ENCODE measurements at regions not wholly inside any gene's neighbourhood (a gene's known extent, or its start where the extent isn't known, plus 50 kb on each side); places are given as distances from the start of the nearest gene placed in this dataset.

DNA sequence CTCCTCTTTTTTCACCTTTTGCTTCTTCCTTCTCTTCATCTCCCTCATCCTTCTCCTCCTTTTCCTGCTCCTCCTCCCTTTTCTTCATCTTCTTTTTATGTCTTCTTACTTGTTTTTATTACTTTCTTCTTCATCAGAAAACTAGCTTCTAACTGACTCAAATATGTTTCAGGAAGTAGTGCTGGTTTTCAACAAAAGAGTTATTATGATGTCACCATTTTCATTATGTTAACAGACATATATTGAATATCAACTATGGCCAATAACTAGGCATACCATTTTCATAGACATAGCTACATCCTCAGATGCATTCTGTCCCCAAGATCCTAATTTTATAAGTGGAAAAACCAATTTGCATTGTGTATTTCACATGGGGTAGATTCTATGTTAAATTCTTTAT lies 252.9 kb upstream of the PAPPA start:
- TF ChIP-seq FOXK2 (IDR thresholded peaks at IDR 0.05) (no peak), ZNF384 (IDR thresholded peaks at IDR 0.05) (no peak), L3MBTL2 (conservative IDR thresholded peaks at IDR 0.05) (no peak), SP1 (IDR thresholded peaks at IDR 0.05) (no peak), BHLHE40 (IDR thresholded peaks at IDR 0.05; ENCODE audit: borderline replicate concordance) (no peak), SUZ12 (IDR thresholded peaks at IDR 0.05) (no peak), LEF1 (IDR thresholded peaks at IDR 0.05; ENCODE audit: borderline replicate concordance) (no peak), TARDBP (IDR thresholded peaks at IDR 0.05) (no peak), CTBP1 (IDR thresholded peaks at IDR 0.05; ENCODE audit: borderline replicate concordance) (no peak), FOXM1 (IDR thresholded peaks at IDR 0.05; ENCODE audit: borderline replicate concordance) (no peak), FOXA1 (IDR thresholded peaks at IDR 0.05) (no peak), ELF4 (IDR thresholded peaks at IDR 0.05) (no peak), HDGF (IDR thresholded peaks at IDR 0.05; ENCODE audit: borderline replicate concordance) (no peak), ARNT (IDR thresholded peaks at IDR 0.05) (no peak), NFRKB (IDR thresholded peaks at IDR 0.05) (no peak)
- TF ChIP-seq, protein P1, sequence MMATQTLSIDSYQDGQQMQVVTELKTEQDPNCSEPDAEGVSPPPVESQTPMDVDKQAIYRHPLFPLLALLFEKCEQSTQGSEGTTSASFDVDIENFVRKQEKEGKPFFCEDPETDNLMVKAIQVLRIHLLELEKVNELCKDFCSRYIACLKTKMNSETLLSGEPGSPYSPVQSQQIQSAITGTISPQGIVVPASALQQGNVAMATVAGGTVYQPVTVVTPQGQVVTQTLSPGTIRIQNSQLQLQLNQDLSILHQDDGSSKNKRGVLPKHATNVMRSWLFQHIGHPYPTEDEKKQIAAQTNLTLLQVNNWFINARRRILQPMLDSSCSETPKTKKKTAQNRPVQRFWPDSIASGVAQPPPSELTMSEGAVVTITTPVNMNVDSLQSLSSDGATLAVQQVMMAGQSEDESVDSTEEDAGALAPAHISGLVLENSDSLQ (IDR thresholded peaks at IDR 0.05) = no peak
- CTCF ChIA-PET = no interaction called here
- POLR2A ChIA-PET = no interaction called here
- DNase-seq (ENCODE audit: extremely low spot score) = no peak

- no peak for DNase-seq (ENCODE audit: extremely low spot score)
- ChIA-PET POLR2A (no interaction called here), CTCF (no interaction called here)
- TF ChIP-seq, protein P1 (IDR thresholded peaks at IDR 0.05) = no peak
- TF ChIP-seq L3MBTL2 (conservative IDR thresholded peaks at IDR 0.05) (no peak), NFRKB (IDR thresholded peaks at IDR 0.05) (no peak), ZNF384 (IDR thresholded peaks at IDR 0.05) (no peak), BHLHE40 (IDR thresholded peaks at IDR 0.05; ENCODE audit: borderline replicate concordance) (no peak), SP1 (IDR thresholded peaks at IDR 0.05) (no peak), SUZ12 (IDR thresholded peaks at IDR 0.05) (no peak), FOXM1 (IDR thresholded peaks at IDR 0.05; ENCODE audit: borderline replicate concordance) (no peak), ARNT (IDR thresholded peaks at IDR 0.05) (no peak)
Measured at GRCh38 chr9:115910959-115911358, 242.6 kb upstream of the PAPPA start.

- no peak for DNase-seq (ENCODE audit: extremely low spot score)
- TF ChIP-seq SUZ12 (IDR thresholded peaks at IDR 0.05) = no peak
- no peak for TF ChIP-seq TARDBP (IDR thresholded peaks at IDR 0.05)
- no peak for TF ChIP-seq BHLHE40 (IDR thresholded peaks at IDR 0.05; ENCODE audit: borderline replicate concordance)
- TF ChIP-seq NFRKB (IDR thresholded peaks at IDR 0.05) = no peak
- no peak for TF ChIP-seq LEF1 (IDR thresholded peaks at IDR 0.05; ENCODE audit: borderline replicate concordance)
- TF ChIP-seq, protein P1 (IDR thresholded peaks at IDR 0.05) = no peak
- no peak for TF ChIP-seq L3MBTL2 (conservative IDR thresholded peaks at IDR 0.05)
- no peak for TF ChIP-seq FOXK2 (IDR thresholded peaks at IDR 0.05)
- TF ChIP-seq FOXA1 (IDR thresholded peaks at IDR 0.05) = no peak
- no peak for TF ChIP-seq ZNF384 (IDR thresholded peaks at IDR 0.05)
- TF ChIP-seq HDGF (IDR thresholded peaks at IDR 0.05; ENCODE audit: borderline replicate concordance) = no peak
- no peak for TF ChIP-seq ELF4 (IDR thresholded peaks at IDR 0.05)
- TF ChIP-seq FOXM1 (IDR thresholded peaks at IDR 0.05; ENCODE audit: borderline replicate concordance) = no peak
- no peak for TF ChIP-seq CTBP1 (IDR thresholded peaks at IDR 0.05; ENCODE audit: borderline replicate concordance)
- no peak for TF ChIP-seq ARNT (IDR thresholded peaks at IDR 0.05)
- ChIA-PET CTCF (interaction anchor here (0.6 kb wide), 1 partner anchor 321 kb away, joined by 3 read pairs; no protein-coding TSS in a partner anchor), POLR2A (no interaction called here)
Measured at GRCh38 chr9:115912086-115912485, 241.5 kb upstream of the PAPPA start.

GRCh38 chr9:115913696-115914095 lies 239.9 kb upstream of the PAPPA start:
- no peak for DNase-seq (ENCODE audit: extremely low spot score)
- ChIA-PET CTCF (no interaction called here), POLR2A (no interaction called here)
- no peak for TF ChIP-seq LEF1 (IDR thresholded peaks at IDR 0.05; ENCODE audit: borderline replicate concordance)
- no peak for TF ChIP-seq SP1 (IDR thresholded peaks at IDR 0.05)
- no peak for TF ChIP-seq CTBP1 (IDR thresholded peaks at IDR 0.05; ENCODE audit: borderline replicate concordance)
- TF ChIP-seq L3MBTL2 (conservative IDR thresholded peaks at IDR 0.05) = no peak
- TF ChIP-seq HDGF (IDR thresholded peaks at IDR 0.05; ENCODE audit: borderline replicate concordance) = no peak
- TF ChIP-seq, protein P1 (IDR thresholded peaks at IDR 0.05) = no peak

DNA sequence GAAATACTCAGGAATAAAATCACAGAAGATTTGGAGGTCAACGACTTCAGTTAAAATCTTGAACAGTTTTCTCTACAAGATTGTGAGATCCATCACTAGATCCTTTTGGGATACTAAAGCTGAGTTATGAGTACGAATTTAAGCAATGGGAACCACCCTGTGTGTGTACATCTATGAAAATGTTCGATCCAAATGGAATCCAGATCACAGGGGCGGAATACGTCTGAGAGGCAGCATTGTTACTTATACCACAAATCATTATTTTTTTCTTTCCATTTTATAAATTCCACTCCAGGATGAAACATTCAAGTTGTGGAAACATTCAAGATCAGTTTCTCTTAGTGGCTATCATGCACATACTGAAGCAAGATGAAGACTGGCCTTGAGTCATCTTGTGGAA lies 239.3 kb upstream of the PAPPA start:
- DNase-seq (ENCODE audit: extremely low spot score) = no peak
- no peak for TF ChIP-seq HDGF (IDR thresholded peaks at IDR 0.05; ENCODE audit: borderline replicate concordance)
- TF ChIP-seq FOXK2 (IDR thresholded peaks at IDR 0.05) = no peak
- no peak for TF ChIP-seq FOXA1 (IDR thresholded peaks at IDR 0.05)
- no peak for TF ChIP-seq CTBP1 (IDR thresholded peaks at IDR 0.05; ENCODE audit: borderline replicate concordance)
- TF ChIP-seq ZNF384 (IDR thresholded peaks at IDR 0.05) = no peak
- no peak for TF ChIP-seq ELF4 (IDR thresholded peaks at IDR 0.05)
- no peak for TF ChIP-seq L3MBTL2 (conservative IDR thresholded peaks at IDR 0.05)
- TF ChIP-seq BHLHE40 (IDR thresholded peaks at IDR 0.05; ENCODE audit: borderline replicate concordance) = no peak
- POLR2A ChIA-PET = no interaction called here
- CTCF ChIA-PET = no interaction called here

DNA sequence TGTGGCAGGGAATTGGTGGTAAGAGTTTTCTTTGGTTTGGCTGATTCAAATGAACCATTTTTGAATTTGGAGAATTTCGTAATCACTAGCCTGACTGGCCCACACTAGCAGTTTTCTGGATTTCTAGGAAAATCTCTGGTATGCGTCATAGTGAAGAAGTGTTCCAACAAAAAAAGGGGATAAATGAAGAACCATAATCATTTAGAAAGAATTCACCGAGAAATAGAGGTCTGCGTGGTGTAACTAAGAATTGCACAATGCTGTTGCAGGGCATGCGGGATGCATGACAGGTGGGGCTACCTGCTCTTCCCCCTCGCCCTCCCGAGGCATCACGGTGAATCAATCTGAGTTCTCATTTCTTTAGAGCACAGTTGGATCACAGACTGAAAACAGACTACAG lies 232.3 kb upstream of the PAPPA start:
- POLR2A ChIA-PET = no interaction called here
- no peak for DNase-seq (ENCODE audit: extremely low spot score)
- CTCF ChIA-PET = no interaction called here
- no peak for TF ChIP-seq ELF4 (IDR thresholded peaks at IDR 0.05)
- no peak for TF ChIP-seq LEF1 (IDR thresholded peaks at IDR 0.05; ENCODE audit: borderline replicate concordance)
- no peak for TF ChIP-seq HDGF (IDR thresholded peaks at IDR 0.05; ENCODE audit: borderline replicate concordance)
- TF ChIP-seq TARDBP (IDR thresholded peaks at IDR 0.05) = no peak
- TF ChIP-seq L3MBTL2 (conservative IDR thresholded peaks at IDR 0.05) = no peak
- TF ChIP-seq FOXM1 (IDR thresholded peaks at IDR 0.05; ENCODE audit: borderline replicate concordance) = no peak
- TF ChIP-seq SP1 (IDR thresholded peaks at IDR 0.05) = no peak
- TF ChIP-seq FOXK2 (IDR thresholded peaks at IDR 0.05) = no peak
- no peak for TF ChIP-seq CTBP1 (IDR thresholded peaks at IDR 0.05; ENCODE audit: borderline replicate concordance)
- no peak for TF ChIP-seq ARNT (IDR thresholded peaks at IDR 0.05)
- no peak for TF ChIP-seq FOXA1 (IDR thresholded peaks at IDR 0.05)
- TF ChIP-seq BHLHE40 (IDR thresholded peaks at IDR 0.05; ENCODE audit: borderline replicate concordance) = no peak
- TF ChIP-seq SUZ12 (IDR thresholded peaks at IDR 0.05) = no peak
- TF ChIP-seq, protein P1 (IDR thresholded peaks at IDR 0.05) = no peak
- no peak for TF ChIP-seq ZNF384 (IDR thresholded peaks at IDR 0.05)
- TF ChIP-seq NFRKB (IDR thresholded peaks at IDR 0.05) = no peak

Data from HEK293T (cell line).